ENCODE measurements at regions not wholly inside any gene's neighbourhood (a gene's known extent, or its start where the extent isn't known, plus 50 kb on each side); places are given as distances from the start of the nearest gene placed in this dataset.
"Not testable (repeated sequence)": the region's sequence is repeated elsewhere in the genome, so short reads cannot be mapped to it uniquely, and the experiment has no call there.

- no peak overlapping the region for H3K27ac ChIP-seq
Observed at GRCh38 chr4:112944006-112944405, 105.4 kb upstream of the ANK2 start.

GRCh38 chr4:112946127-112946526 is 103.3 kb upstream of the ANK2 start:
- H3K4me3 ChIP-seq: no peak overlapping the region
- H3K4me1 ChIP-seq (replicated peaks in 1 of 2): peaks cover 3 to 21% of the 10 kb centered on the region in 2 donors
- peak in 4 of 8 experiments; percentile 17 to 55 (median 49) for ATAC-seq (replicated peaks in 6 of 8)
- no peak overlapping the region for H3K27ac ChIP-seq
- in situ Hi-C loops (cut with MboI; ENCODE audit: low pct_unique_long_range_greater_than_20kb in 2 of 9, low sequenced_read_pairs in 9 of 9, unreplicated experiment in 9 of 9): loop anchor here in 8 of 9 experiments (25.0 kb wide), 2 partner anchors 184 to 309 kb away; partner anchors contain the start of genes LARP7 (in 8 of the 8) and ZGRF1 (in 8 of the 8)
- WGBS, 10 experiments: 66 to 100% (median 81%) methylated on average over 1 to 6 of the region's 7 CpGs; no CpG with 5 or more reads in 4 of the 10 experiments

More at GRCh38 chr4:112944006-112944405, 105.4 kb upstream of the ANK2 start:
- in situ Hi-C loops (cut with MboI; ENCODE audit: low pct_unique_long_range_greater_than_20kb in 2 of 9, low sequenced_read_pairs in 9 of 9, unreplicated experiment in 9 of 9): loop anchor here in 8 of 9 experiments (25.0 kb wide), 2 partner anchors 182 to 307 kb away; partner anchors contain the start of genes LARP7 (in 8 of the 8) and ZGRF1 (in 8 of the 8)
- H3K4me3 ChIP-seq: no peak overlapping the region
- no peak for ATAC-seq (replicated peaks in 6 of 8)
- peaks cover 3 to 33% of the 10 kb centered on the region in 2 donors for H3K4me1 ChIP-seq (replicated peaks in 1 of 2)

GRCh38 chr4:112947616-112948015 is 101.8 kb upstream of the ANK2 start:
- WGBS, 10 experiments: 0 to 100% (median 75%) methylated on average over 1 to 2 of the region's 2 CpGs; no CpG with 5 or more reads in 3 of the 10 experiments

GRCh38 chr4:112951362-112952312 is 97.8 kb upstream of the ANK2 start:
- in situ Hi-C loops (cut with MboI; ENCODE audit: low pct_unique_long_range_greater_than_20kb in 2 of 9, low sequenced_read_pairs in 9 of 9, unreplicated experiment in 9 of 9): no loop called here
- H3K4me1 ChIP-seq (replicated peaks in 1 of 2): peaks cover 8 to 40% of the 10 kb centered on the region in 2 donors
- no peak overlapping the region for H3K27ac ChIP-seq
- no peak overlapping the region for H3K4me3 ChIP-seq
- 46 to 80% (median 62%) methylated on average over 4 to 6 of the region's 6 CpGs for WGBS, 10 experiments
- ATAC-seq (replicated peaks in 6 of 8): no peak

More at GRCh38 chr4:112947616-112948015, 101.8 kb upstream of the ANK2 start:
- in situ Hi-C loops (cut with MboI; ENCODE audit: low pct_unique_long_range_greater_than_20kb in 2 of 9, low sequenced_read_pairs in 9 of 9, unreplicated experiment in 9 of 9): loop anchor here in 8 of 9 experiments (25.0 kb wide), 2 partner anchors 185 to 310 kb away; partner anchors contain the start of genes LARP7 (in 8 of the 8) and ZGRF1 (in 8 of the 8)
- Histone ChIP-seq H3K27ac (no peak overlapping the region), H3K4me1 (replicated peaks in 1 of 2) (peaks cover 9 to 31% of the 10 kb centered on the region in 2 donors), H3K4me3 (no peak overlapping the region)
- no peak for ATAC-seq (replicated peaks in 6 of 8)

GRCh38 chr4:112952313-112952700 is 97.1 kb upstream of the ANK2 start:
- Histone ChIP-seq H3K4me3 (no peak overlapping the region), H3K27ac (no peak overlapping the region), H3K4me1 (replicated peaks in 1 of 2) (peaks cover 11 to 34% of the 10 kb centered on the region in 2 donors)
- 0 to 80% (median 10%) methylated on average over 1 of the region's 1 CpG for WGBS, 10 experiments
- in situ Hi-C loops (cut with MboI; ENCODE audit: low pct_unique_long_range_greater_than_20kb in 2 of 9, low sequenced_read_pairs in 9 of 9, unreplicated experiment in 9 of 9): no loop called here
- ATAC-seq (replicated peaks in 6 of 8): peak in 1 of 8 experiments; percentile 20

GRCh38 chr4:112953262-112953661 is 96.2 kb upstream of the ANK2 start:
- in situ Hi-C loops (cut with MboI; ENCODE audit: low pct_unique_long_range_greater_than_20kb in 2 of 9, low sequenced_read_pairs in 9 of 9, unreplicated experiment in 9 of 9): no loop called here
- peak in 7 of 8 experiments; percentile 21 to 79 (median 50) for ATAC-seq (replicated peaks in 6 of 8)
- peaks cover 11 to 34% of the 10 kb centered on the region in 2 donors for H3K4me1 ChIP-seq (replicated peaks in 1 of 2)
- H3K4me3 ChIP-seq: no peak overlapping the region
- H3K27ac ChIP-seq: no peak overlapping the region
- WGBS, 10 experiments: 17 to 71% (median 29%) methylated on average over 1 to 3 of the region's 3 CpGs; no CpG with 5 or more reads in 2 of the 10 experiments

- in situ Hi-C loops (cut with MboI; ENCODE audit: low pct_unique_long_range_greater_than_20kb in 2 of 9, low sequenced_read_pairs in 9 of 9, unreplicated experiment in 9 of 9): no loop called here
- H3K4me1 ChIP-seq (replicated peaks in 1 of 2): peaks cover 11 to 34% of the 10 kb centered on the region in 2 donors
- ATAC-seq (replicated peaks in 6 of 8): no peak
- 0 to 86% (median 57%) methylated on average over 1 of the region's 1 CpG; no CpG with 5 or more reads in 3 of the 10 experiments for WGBS, 10 experiments
- no peak overlapping the region for H3K27ac ChIP-seq
- H3K4me3 ChIP-seq: no peak overlapping the region
Observed at GRCh38 chr4:112954286-112954685, 95.2 kb upstream of the ANK2 start.

- H3K4me3 ChIP-seq: no peak overlapping the region
- ATAC-seq (replicated peaks in 6 of 8): peak in 5 of 8 experiments; percentile 59 to 94 (median 93)
- H3K4me1 ChIP-seq (replicated peaks in 1 of 2): peaks cover 10 to 34% of the 10 kb centered on the region in 2 donors
- in situ Hi-C loops (cut with MboI; ENCODE audit: low pct_unique_long_range_greater_than_20kb in 2 of 9, low sequenced_read_pairs in 9 of 9, unreplicated experiment in 9 of 9): no loop called here
- peak overlapping the region; percentile 18 to 25 for H3K27ac ChIP-seq
- 23 to 100% (median 48%) methylated on average over 1 to 6 of the region's 6 CpGs; no CpG with 5 or more reads in 1 of the 10 experiments for WGBS, 10 experiments
Observed at GRCh38 chr4:112956484-112956896, 93.0 kb upstream of the ANK2 start.

- no CpG with 5 or more reads among the region's 31 CpGs for WGBS, 10 experiments
- ATAC-seq (replicated peaks in 6 of 8); H3K27ac ChIP-seq; in situ Hi-C loops (cut with MboI; ENCODE audit: low pct_unique_long_range_greater_than_20kb in 2 of 9, low sequenced_read_pairs in 9 of 9, unreplicated experiment in 9 of 9); H3K4me3 ChIP-seq: not testable (repeated sequence)
- H3K4me1 ChIP-seq (replicated peaks in 1 of 2): peaks cover 4 to 23% of the 10 kb centered on the region in 2 donors
Observed at GRCh38 chr4:112957764-112958163, 91.7 kb upstream of the ANK2 start.

GRCh38 chr4:112966701-112967488 is 82.6 kb upstream of the ANK2 start:
- no peak for ATAC-seq (replicated peaks in 6 of 8)
- WGBS, 10 experiments: 84 to 100% (median 98%) methylated on average over 1 to 4 of the region's 5 CpGs
- H3K27ac ChIP-seq: no peak overlapping the region
- in situ Hi-C loops (cut with MboI; ENCODE audit: low pct_unique_long_range_greater_than_20kb in 2 of 9, low sequenced_read_pairs in 9 of 9, unreplicated experiment in 9 of 9): no loop called here
- H3K4me3 ChIP-seq: no peak overlapping the region
- peaks cover 5 to 6% of the 10 kb centered on the region in 2 donors for H3K4me1 ChIP-seq (replicated peaks in 1 of 2)

GRCh38 chr4:112968451-112969159 is 80.8 kb upstream of the ANK2 start:
- ATAC-seq (replicated peaks in 6 of 8): peak in 2 of 8 experiments; percentile 16 to 83
- no peak overlapping the region for H3K27ac ChIP-seq
- no peak overlapping the region for H3K4me3 ChIP-seq
- in situ Hi-C loops (cut with MboI; ENCODE audit: low pct_unique_long_range_greater_than_20kb in 2 of 9, low sequenced_read_pairs in 9 of 9, unreplicated experiment in 9 of 9): no loop called here
- H3K4me1 ChIP-seq (replicated peaks in 1 of 2): peaks cover 9 to 11% of the 10 kb centered on the region in 2 donors

GRCh38 chr4:112970903-112971302 is 78.5 kb upstream of the ANK2 start:
- H3K4me3 ChIP-seq: no peak overlapping the region
- H3K27ac ChIP-seq: no peak overlapping the region
- in situ Hi-C loops (cut with MboI; ENCODE audit: low pct_unique_long_range_greater_than_20kb in 2 of 9, low sequenced_read_pairs in 9 of 9, unreplicated experiment in 9 of 9): no loop called here
- WGBS, 10 experiments: 70 to 100% (median 96%) methylated on average over 1 to 2 of the region's 2 CpGs
- peaks cover 16 to 32% of the 10 kb centered on the region in 2 donors for H3K4me1 ChIP-seq (replicated peaks in 1 of 2)
- ATAC-seq (replicated peaks in 6 of 8): no peak

Measured in motor neuron (in vitro differentiated cells).